Hepatocyte (in vitro differentiated cells): ENCODE measurements at regions not wholly inside any gene's neighbourhood (a gene's known extent, or its start where the extent isn't known, plus 50 kb on each side); places are given as distances from the start of the nearest gene placed in this dataset.
A peak's percentile ranks its signal among the peaks of the same experiment; 100 is the strongest.

Experiments used
- DNase-seq: peaks from one replicate; pipeline ENCODE4 v3.0.0-alpha.2; 2016; ENCODE audit warnings: low spot score
- H2AFZ ChIP-seq: fragments of 200-600 bp; sonication (generic); 2 replicates; pipeline ENCODE4 v1.6.0; 2016; ENCODE audit warnings: antibody characterized with exemption, mild to moderate bottlenecking
- H3K27ac ChIP-seq: fragments of 200-600 bp; sonication (generic); 2 replicates; pipeline ENCODE4 v1.5.1; 2016; ENCODE audit warnings: mild to moderate bottlenecking
- H3K27me3 ChIP-seq: fragments of 200-600 bp; sonication (generic); 2 replicates; pipeline ENCODE4 v1.6.1; 2016
- H3K36me3 ChIP-seq: fragments of 200-600 bp; sonication (generic); replicated peaks from 2 replicates; pipeline ENCODE4 v1.5.1; 2016; ENCODE audit warnings: low read depth; ENCODE audit not compliant: insufficient read depth
- H3K4me1 ChIP-seq: fragments of 200-600 bp; sonication (generic); 2 replicates; pipeline ENCODE4 v1.5.1; 2016; ENCODE audit warnings: mild to moderate bottlenecking, moderate library complexity; ENCODE audit not compliant: insufficient read depth
- H3K4me2 ChIP-seq: fragments of 200-600 bp; sonication (generic); 2 replicates; pipeline ENCODE4 v1.6.0; 2016
- H3K4me3 ChIP-seq: fragments of 200-600 bp; sonication (generic); 2 replicates; pipeline ENCODE4 v1.5.1; 2016; ENCODE audit warnings: mild to moderate bottlenecking
- H3K79me2 ChIP-seq: fragments of 200-600 bp; sonication (generic); 2 replicates; pipeline ENCODE4 v1.6.0; 2017; ENCODE audit warnings: mild to moderate bottlenecking
- H3K9me2 ChIP-seq: fragments of 200-600 bp; sonication (generic); replicated peaks from 2 replicates; pipeline ENCODE4 v1.6.0; 2017; ENCODE audit warnings: mild to moderate bottlenecking; ENCODE audit not compliant: insufficient read depth
- H3K9me3 ChIP-seq: fragments of 200-600 bp; sonication (generic); 2 replicates; pipeline ENCODE4 v1.5.1; 2016; ENCODE audit warnings: low read depth, mild to moderate bottlenecking
- H4K20me1 ChIP-seq: fragments of 200-600 bp; sonication (generic); 2 replicates; pipeline ENCODE4 v1.6.0; 2016; ENCODE audit warnings: mild to moderate bottlenecking; ENCODE audit not compliant: insufficient read depth, poor library complexity, severe bottlenecking
- EZH2 ChIP-seq: fragments of 200-600 bp; sonication (generic); IDR thresholded peaks from 2 replicates; pipeline ENCODE4 v1.6.1; 2016; ENCODE audit warnings: antibody characterized with exemption, mild to moderate bottlenecking, borderline replicate concordance
- EZH2phosphoT487 ChIP-seq: fragments of 200-600 bp; sonication (generic); IDR thresholded peaks from one replicate; pipeline ENCODE4 v1.6.1; 2018; ENCODE audit warnings: antibody characterized with exemption, mild to moderate bottlenecking, low read depth, moderate library complexity; ENCODE audit not compliant: unreplicated experiment, severe bottlenecking
- WGBS: methylation state at CpG from one replicate; pipeline ENCODE4 v1.1.6; 2016; ENCODE audit warnings: low lambda C conversion rate; ENCODE audit errors: missing lambda C conversion rate; 5-methylcytosine and 5-hydroxymethylcytosine counted together
- TF ChIP-seq, protein P1 (sequence below): fragments of 200-600 bp; sonication (generic); IDR thresholded peaks from 2 replicates; pipeline ENCODE4 v1.5.1; 2016; ENCODE audit warnings: antibody characterized with exemption, mild to moderate bottlenecking; ENCODE audit not compliant: poor library complexity

DNA sequence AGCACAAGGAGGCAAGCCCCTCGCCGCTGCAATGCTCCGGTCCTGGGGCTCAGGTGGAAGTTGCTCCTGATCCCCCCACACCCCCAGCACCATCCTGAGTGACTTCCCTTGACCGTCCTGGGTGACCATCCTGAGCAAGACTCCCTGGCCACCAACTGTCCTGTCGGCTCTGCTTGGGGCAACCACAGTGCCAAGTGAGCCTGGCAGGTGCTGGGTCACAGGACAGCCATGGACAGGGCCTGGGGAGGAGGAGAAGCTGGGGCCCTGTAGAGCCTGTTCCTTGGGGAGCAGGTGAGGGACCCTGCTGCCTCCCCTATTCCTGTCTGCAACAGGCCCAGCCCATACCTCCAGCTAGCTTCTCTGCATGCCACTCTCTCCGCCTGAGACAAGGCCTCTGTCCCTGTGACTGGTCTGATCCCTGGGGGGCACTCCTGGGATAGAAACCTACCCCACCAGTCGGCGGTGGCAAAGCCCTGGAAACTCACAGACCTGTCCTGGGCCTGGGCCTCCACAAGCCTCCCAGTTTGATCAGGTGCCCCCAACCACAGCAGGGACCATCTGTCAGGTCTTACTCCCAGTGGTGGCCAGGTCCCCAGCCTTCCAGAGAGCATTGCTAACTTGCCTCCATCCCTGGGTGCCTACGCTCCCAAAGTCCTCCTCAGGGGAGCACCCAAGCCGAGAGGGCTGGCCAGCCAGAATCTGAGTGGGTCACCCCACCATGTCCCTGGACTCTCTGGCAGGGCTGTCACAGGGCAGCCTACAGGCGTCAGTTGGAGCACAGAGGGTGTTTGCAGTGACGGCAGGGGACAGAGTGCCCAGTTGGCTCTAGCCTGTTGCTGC, 68.7 kb upstream of the WNT7B start:
- 96% methylated on average over 12 of the region's 12 CpGs for WGBS
- Histone ChIP-seq H3K27ac (no peak overlapping the region), H3K36me3 (no peaks in the 10 kb centered on the region), H3K4me3 (peak overlapping the region; percentile 19), H3K4me2 (peak overlapping the region; percentile 89), H4K20me1 (no peaks in the 10 kb centered on the region), H3K4me1 (peaks cover 7% of the 10 kb centered on the region), H2AFZ (peak overlapping the region; percentile 85), H3K27me3 (no peaks in the 10 kb centered on the region), H3K79me2 (no peaks in the 10 kb centered on the region), H3K9me2 (no peaks in the 10 kb centered on the region), H3K9me3 (no peaks in the 10 kb centered on the region)
- TF ChIP-seq EZH2 = no peak
- TF ChIP-seq, protein P1, sequence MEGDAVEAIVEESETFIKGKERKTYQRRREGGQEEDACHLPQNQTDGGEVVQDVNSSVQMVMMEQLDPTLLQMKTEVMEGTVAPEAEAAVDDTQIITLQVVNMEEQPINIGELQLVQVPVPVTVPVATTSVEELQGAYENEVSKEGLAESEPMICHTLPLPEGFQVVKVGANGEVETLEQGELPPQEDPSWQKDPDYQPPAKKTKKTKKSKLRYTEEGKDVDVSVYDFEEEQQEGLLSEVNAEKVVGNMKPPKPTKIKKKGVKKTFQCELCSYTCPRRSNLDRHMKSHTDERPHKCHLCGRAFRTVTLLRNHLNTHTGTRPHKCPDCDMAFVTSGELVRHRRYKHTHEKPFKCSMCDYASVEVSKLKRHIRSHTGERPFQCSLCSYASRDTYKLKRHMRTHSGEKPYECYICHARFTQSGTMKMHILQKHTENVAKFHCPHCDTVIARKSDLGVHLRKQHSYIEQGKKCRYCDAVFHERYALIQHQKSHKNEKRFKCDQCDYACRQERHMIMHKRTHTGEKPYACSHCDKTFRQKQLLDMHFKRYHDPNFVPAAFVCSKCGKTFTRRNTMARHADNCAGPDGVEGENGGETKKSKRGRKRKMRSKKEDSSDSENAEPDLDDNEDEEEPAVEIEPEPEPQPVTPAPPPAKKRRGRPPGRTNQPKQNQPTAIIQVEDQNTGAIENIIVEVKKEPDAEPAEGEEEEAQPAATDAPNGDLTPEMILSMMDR = no peak
- no peak for TF ChIP-seq EZH2phosphoT487
- no peak for DNase-seq

DNA sequence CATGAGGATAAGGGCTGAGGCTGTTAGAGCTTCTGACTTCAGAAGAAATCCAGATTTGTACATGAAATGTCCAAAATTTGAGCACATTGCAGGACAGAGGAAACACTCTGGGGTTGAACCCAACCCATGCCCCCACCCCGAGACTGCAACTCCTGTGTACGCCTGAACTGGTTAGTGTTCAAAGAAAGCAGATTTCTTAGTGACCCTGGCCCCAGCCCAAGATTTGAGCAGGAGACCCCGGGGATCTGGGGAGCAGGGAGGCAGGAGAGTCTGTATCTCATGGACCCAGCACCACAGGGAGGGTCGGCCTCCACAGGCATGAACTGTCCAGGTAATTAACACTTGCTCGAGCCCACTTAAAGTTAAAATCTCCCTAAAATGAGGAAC, 69.3 kb upstream of the WNT7B start:
- no peaks in the 10 kb centered on the region for H3K9me2 ChIP-seq
- no peak for DNase-seq
- no peak overlapping the region for H3K27ac ChIP-seq
- WGBS = 92% methylated on average over 5 of the region's 5 CpGs
- no peaks in the 10 kb centered on the region for H3K36me3 ChIP-seq
- H4K20me1 ChIP-seq = no peaks in the 10 kb centered on the region
- no peaks in the 10 kb centered on the region for H3K27me3 ChIP-seq
- peaks cover 7% of the 10 kb centered on the region for H3K4me1 ChIP-seq
- H3K4me2 ChIP-seq = no peak overlapping the region
- TF ChIP-seq, protein P1 = no peak
- TF ChIP-seq EZH2phosphoT487 = no peak
- no peak for TF ChIP-seq EZH2
- no peak overlapping the region for H2AFZ ChIP-seq
- H3K9me3 ChIP-seq = no peaks in the 10 kb centered on the region
- H3K79me2 ChIP-seq = no peaks in the 10 kb centered on the region
- H3K4me3 ChIP-seq = no peak overlapping the region

DNA sequence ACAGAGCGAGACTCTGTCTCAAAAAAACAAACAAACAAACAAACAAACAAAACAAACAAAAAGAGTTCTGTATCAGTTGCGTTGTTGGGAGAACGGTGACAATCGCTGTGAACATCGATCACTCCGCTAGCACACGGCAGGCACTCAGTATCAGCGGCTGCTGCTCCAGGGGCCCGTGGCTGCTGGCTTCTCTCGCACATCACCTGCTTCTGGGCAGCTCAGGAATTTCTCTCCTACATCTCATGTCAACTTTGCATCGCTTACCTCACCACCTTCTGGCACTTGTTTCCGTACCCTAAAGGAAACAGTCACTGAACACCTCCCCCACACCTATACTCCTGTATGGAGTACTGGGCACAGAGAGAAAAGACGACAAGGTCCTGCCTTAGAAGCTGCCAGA, 70.3 kb upstream of the WNT7B start:
- Histone ChIP-seq H4K20me1 (no peaks in the 10 kb centered on the region), H3K36me3 (no peaks in the 10 kb centered on the region), H3K4me3 (no peak overlapping the region), H3K27ac (no peak overlapping the region), H3K27me3 (no peaks in the 10 kb centered on the region), H3K79me2 (no peaks in the 10 kb centered on the region), H3K4me1 (peaks cover 7% of the 10 kb centered on the region), H3K9me2 (no peaks in the 10 kb centered on the region), H2AFZ (no peak overlapping the region), H3K9me3 (no peaks in the 10 kb centered on the region), H3K4me2 (no peak overlapping the region)
- no peak for DNase-seq
- TF ChIP-seq EZH2phosphoT487 (no peak), EZH2 (no peak)
- TF ChIP-seq, protein P1 = no peak
- WGBS = 92% methylated on average over 13 of the region's 13 CpGs
